Keratinocyte (primary cell): ENCODE measurements at regions not wholly inside any gene's neighbourhood (a gene's known extent, or its start where the extent isn't known, plus 50 kb on each side); places are given as distances from the start of the nearest gene placed in this dataset.

ENCODE experiments used
- DNase-seq: peaks from one replicate; pipeline ENCODE4 v3.0.0-alpha.2; 2011; ENCODE audit warnings: low read depth, missing footprints, low spot score
- FAIRE-seq: peaks from 2 replicates; lab custom pipeline; 2011; peaks lifted over from hg19 to GRCh38; lab: Jason Lieb, UNC
- H2AFZ ChIP-seq: 2 replicates; pipeline ENCODE4 v1.6.0; 2012; ENCODE audit warnings: low read length, control low read depth, inconsistent platforms; ENCODE audit not compliant: control insufficient read depth
- H3K27ac ChIP-seq: 2 replicates; pipeline ENCODE4 v1.5.1; 2011; ENCODE audit warnings: low read length; ENCODE audit not compliant: control insufficient read depth, insufficient read depth
- H3K27me3 ChIP-seq: 3 replicates; pipeline ENCODE4 v1.6.0; 2011; ENCODE audit warnings: low read length; ENCODE audit not compliant: control insufficient read depth, insufficient read depth; ENCODE audit errors: extremely low read depth
- H3K36me3 ChIP-seq, 2 experiments: 2 replicates in 1 of 2; 3 replicates in 1 of 2; pipeline ENCODE4 v1.5.1; 2011; ENCODE audit warnings: low read length in 2 of 2, mild to moderate bottlenecking in 1 of 2; ENCODE audit not compliant: control insufficient read depth in 2 of 2, insufficient read depth in 2 of 2; ENCODE audit errors: extremely low read depth in 1 of 2
- H3K4me1 ChIP-seq: 3 replicates; pipeline ENCODE4 v1.5.1; 2011; ENCODE audit warnings: low read length; ENCODE audit not compliant: control insufficient read depth, insufficient read depth; ENCODE audit errors: extremely low read depth
- H3K4me2 ChIP-seq: 3 replicates; pipeline ENCODE4 v1.6.0; 2011; ENCODE audit warnings: low read depth, low read length; ENCODE audit not compliant: control insufficient read depth, insufficient read depth; ENCODE audit errors: extremely low read depth
- H3K4me3 ChIP-seq, 3 experiments: fragments of 200-600 bp in 1 of 3; sonication (generic) in 1 of 3; 2 replicates in 2 of 3; 3 replicates in 1 of 3; pipeline ENCODE4 v1.5.1; 2011 to 2016; ENCODE audit warnings: low read length in 3 of 3, mild to moderate bottlenecking in 3 of 3, control low read depth in 2 of 3, inconsistent platforms in 1 of 3, low read depth in 1 of 3, mixed read lengths in 1 of 3, mixed run types in 1 of 3, moderate library complexity in 1 of 3; ENCODE audit not compliant: control insufficient read depth in 2 of 3, insufficient read depth in 2 of 3; ENCODE audit errors: extremely low read depth in 1 of 3
- H3K79me2 ChIP-seq: 2 replicates; pipeline ENCODE4 v1.6.0; 2012; ENCODE audit warnings: low read length; ENCODE audit not compliant: control insufficient read depth, insufficient read depth
- H3K9ac ChIP-seq: 3 replicates; pipeline ENCODE4 v1.6.0; 2011; ENCODE audit warnings: low read length; ENCODE audit not compliant: control insufficient read depth, insufficient read depth; ENCODE audit errors: extremely low read depth
- H3K9me1 ChIP-seq: 3 replicates; pipeline ENCODE4 v1.6.0; 2011; ENCODE audit warnings: low read length; ENCODE audit not compliant: control insufficient read depth, insufficient read depth; ENCODE audit errors: extremely low read depth
- H3K9me3 ChIP-seq: 2 replicates; pipeline ENCODE4 v1.5.1; 2012; ENCODE audit warnings: low read depth, low read length; ENCODE audit not compliant: control insufficient read depth
- H4K20me1 ChIP-seq: 3 replicates; pipeline ENCODE4 v1.6.0; 2011; ENCODE audit warnings: low read length; ENCODE audit not compliant: control insufficient read depth, insufficient read depth; ENCODE audit errors: extremely low read depth
- CTCF ChIP-seq, 3 experiments: IDR thresholded peaks in 1 of 3; conservative IDR thresholded peaks in 1 of 3; optimal IDR thresholded peaks in 1 of 3; 2 replicates in 2 of 3; 3 replicates in 1 of 3; pipeline versions ENCODE3 to v1.5.1; 2011; ENCODE audit warnings: low read length in 3 of 3, mild to moderate bottlenecking in 3 of 3, moderate library complexity in 2 of 3, control low read depth in 1 of 3, inconsistent platforms in 1 of 3; ENCODE audit not compliant: insufficient read depth in 2 of 3; ENCODE audit errors: extremely low read depth in 1 of 3
- EZH2 ChIP-seq: IDR thresholded peaks from one replicate; pipeline ENCODE4 v1.6.1; 2012; ENCODE audit warnings: inconsistent platforms, mild to moderate bottlenecking, low read length, moderate library complexity
- dilution Hi-C: fragments of 300-500 bp; cut with MboI; formaldehyde crosslinking; loops from one replicate; pipeline ENCODE4 v1.7.0; 2020; ENCODE audit warnings: low sequenced_read_pairs; ENCODE audit not compliant: extremely low pct_ligation_motif_present

GRCh38 chr2:138275881-138276280 is 225.7 kb upstream of the SPOPL start:
- dilution Hi-C loops = no loop called here

GRCh38 chr2:138276339-138276738 is 225.2 kb upstream of the SPOPL start:
- Histone ChIP-seq H3K36me3 (no peaks in the 10 kb centered on the region), H3K27ac (no peak overlapping the region), H3K9ac (no peak overlapping the region), H4K20me1 (no peaks in the 10 kb centered on the region), H3K27me3 (no peaks in the 10 kb centered on the region), H3K4me3 (no peak overlapping the region), H3K4me2 (no peak overlapping the region), H3K79me2 (no peaks in the 10 kb centered on the region), H3K9me3 (peaks cover 6% of the 10 kb centered on the region), H2AFZ (peak overlapping the region; percentile 58), H3K9me1 (no peaks in the 10 kb centered on the region), H3K4me1 (peaks cover 23% of the 10 kb centered on the region)
- TF ChIP-seq EZH2 = no peak
- TF ChIP-seq CTCF (optimal IDR thresholded peaks at IDR 0.05 in 1 of 3, IDR thresholded peaks at IDR 0.05 in 1 of 3, conservative IDR thresholded peaks at IDR 0.05 in 1 of 3; ENCODE audit: extremely low read depth in 1 of 3, insufficient read depth in 2 of 3, low read length in 3 of 3) = no peak
- DNase-seq (no peak), FAIRE-seq (no peak)
- dilution Hi-C loops = no loop called here

More at GRCh38 chr2:138275881-138276280, 225.7 kb upstream of the SPOPL start:
- no peak overlapping the region for H2AFZ ChIP-seq
- no peaks in the 10 kb centered on the region for H3K79me2 ChIP-seq
- FAIRE-seq (no peak), DNase-seq (no peak)
- peaks cover 23% of the 10 kb centered on the region for H3K4me1 ChIP-seq
- TF ChIP-seq EZH2 = no peak
- TF ChIP-seq CTCF (optimal IDR thresholded peaks at IDR 0.05 in 1 of 3, IDR thresholded peaks at IDR 0.05 in 1 of 3, conservative IDR thresholded peaks at IDR 0.05 in 1 of 3; ENCODE audit: extremely low read depth in 1 of 3, insufficient read depth in 2 of 3, low read length in 3 of 3) = no peak
- H3K36me3 ChIP-seq = no peaks in the 10 kb centered on the region
- no peaks in the 10 kb centered on the region for H4K20me1 ChIP-seq
- H3K9me3 ChIP-seq = peaks cover 6% of the 10 kb centered on the region
- no peak overlapping the region for H3K27ac ChIP-seq
- no peak overlapping the region for H3K4me2 ChIP-seq
- no peaks in the 10 kb centered on the region for H3K9me1 ChIP-seq
- no peaks in the 10 kb centered on the region for H3K27me3 ChIP-seq
- H3K4me3 ChIP-seq = no peak overlapping the region
- no peak overlapping the region for H3K9ac ChIP-seq
